Suprapubic skin (tissue), 4 donors: ENCODE measurements at regions not wholly inside any gene's neighbourhood (a gene's known extent, or its start where the extent isn't known, plus 50 kb on each side); places are given as distances from the start of the nearest gene placed in this dataset.

ENCODE experiments used
- DNase-seq, 2 donors: peaks; one replicate each; pipeline ENCODE4 v3.0.0-alpha.2; 2019; ENCODE audit warnings: low spot score in 2 of 2
- H3K27ac ChIP-seq: fragments of 200-600 bp; sonication (generic); one replicate; pipeline ENCODE4 v1.5.1; 2019
- H3K27me3 ChIP-seq: fragments of 200-600 bp; sonication (generic); one replicate; pipeline ENCODE4 v1.5.1; 2019
- H3K36me3 ChIP-seq: fragments of 200-600 bp; sonication (generic); one replicate; pipeline ENCODE4 v1.5.1; 2019
- H3K4me1 ChIP-seq: fragments of 200-600 bp; sonication (generic); one replicate; pipeline ENCODE4 v1.5.1; 2019
- H3K4me3 ChIP-seq: fragments of 200-600 bp; sonication (generic); one replicate; pipeline ENCODE4 v1.5.1; 2019; ENCODE audit warnings: mild to moderate bottlenecking
- H3K9me3 ChIP-seq: fragments of 200-600 bp; sonication (generic); one replicate; pipeline ENCODE4 v1.5.1; 2019
- EP300 ChIP-seq: sonication (generic); formaldehyde crosslinking; IDR thresholded peaks from one replicate; pipeline ENCODE4 v1.6.1; 2017; ENCODE audit warnings: antibody characterized with exemption
- POLR2A ChIP-seq, 2 donors: fragments of 450-650 bp; IDR thresholded peaks; one replicate each; pipeline ENCODE4 v1.6.1; 2017; ENCODE audit warnings: antibody characterized with exemption in 2 of 2, mild to moderate bottlenecking in 2 of 2, moderate library complexity in 2 of 2
- POLR2AphosphoS5 ChIP-seq, 3 donors: sonication (generic); formaldehyde crosslinking; IDR thresholded peaks; one replicate each; pipeline ENCODE4 v1.6.1; 2017; ENCODE audit warnings: antibody characterized with exemption in 3 of 3
- WGBS: methylation state at CpG from one replicate; pipeline ENCODE4 v1.1.5; 2018; 5-methylcytosine and 5-hydroxymethylcytosine counted together
- TF ChIP-seq, protein P1 (sequence below), 2 donors: fragments of 200-600 bp in 1 of 2; fragments of 450-650 bp in 1 of 2; sonication (generic) in 1 of 2; IDR thresholded peaks; one replicate each; pipeline ENCODE4 v1.5.1; 2016 to 2019; ENCODE audit warnings: antibody characterized with exemption in 2 of 2, mild to moderate bottlenecking in 1 of 2, moderate library complexity in 1 of 2

DNA sequence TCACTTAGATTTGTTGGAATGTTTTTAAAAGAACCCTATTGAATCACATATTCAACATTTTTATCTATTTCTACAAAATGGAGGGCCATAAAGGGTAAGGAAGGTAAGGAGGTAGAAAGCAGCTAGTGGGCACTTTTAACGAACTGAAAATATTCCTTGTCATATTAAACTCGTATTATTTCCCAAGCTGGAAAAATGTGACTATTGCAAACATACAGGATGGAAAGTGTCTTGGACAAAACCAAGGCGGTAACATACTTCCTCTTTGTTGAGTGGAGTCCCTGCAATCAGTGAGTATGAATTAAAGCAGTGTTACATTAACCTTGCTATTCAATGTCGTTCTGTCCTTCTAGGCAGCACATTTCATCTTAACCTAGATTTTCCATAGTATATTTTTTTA lies 165.6 kb downstream of the RCN1 start:
- Histone ChIP-seq H3K9me3 (no peaks in the 10 kb centered on the region), H3K36me3 (no peaks in the 10 kb centered on the region), H3K4me1 (no peaks in the 10 kb centered on the region), H3K4me3 (no peak overlapping the region), H3K27me3 (no peaks in the 10 kb centered on the region), H3K27ac (no peak overlapping the region)
- DNase-seq: no peak
- no peak for TF ChIP-seq POLR2A (IDR thresholded peaks at IDR 0.05)
- TF ChIP-seq, protein P1, sequence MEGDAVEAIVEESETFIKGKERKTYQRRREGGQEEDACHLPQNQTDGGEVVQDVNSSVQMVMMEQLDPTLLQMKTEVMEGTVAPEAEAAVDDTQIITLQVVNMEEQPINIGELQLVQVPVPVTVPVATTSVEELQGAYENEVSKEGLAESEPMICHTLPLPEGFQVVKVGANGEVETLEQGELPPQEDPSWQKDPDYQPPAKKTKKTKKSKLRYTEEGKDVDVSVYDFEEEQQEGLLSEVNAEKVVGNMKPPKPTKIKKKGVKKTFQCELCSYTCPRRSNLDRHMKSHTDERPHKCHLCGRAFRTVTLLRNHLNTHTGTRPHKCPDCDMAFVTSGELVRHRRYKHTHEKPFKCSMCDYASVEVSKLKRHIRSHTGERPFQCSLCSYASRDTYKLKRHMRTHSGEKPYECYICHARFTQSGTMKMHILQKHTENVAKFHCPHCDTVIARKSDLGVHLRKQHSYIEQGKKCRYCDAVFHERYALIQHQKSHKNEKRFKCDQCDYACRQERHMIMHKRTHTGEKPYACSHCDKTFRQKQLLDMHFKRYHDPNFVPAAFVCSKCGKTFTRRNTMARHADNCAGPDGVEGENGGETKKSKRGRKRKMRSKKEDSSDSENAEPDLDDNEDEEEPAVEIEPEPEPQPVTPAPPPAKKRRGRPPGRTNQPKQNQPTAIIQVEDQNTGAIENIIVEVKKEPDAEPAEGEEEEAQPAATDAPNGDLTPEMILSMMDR (IDR thresholded peaks at IDR 0.05): no peak
- WGBS: 75% methylated on average over 4 of the region's 4 CpGs

DNA sequence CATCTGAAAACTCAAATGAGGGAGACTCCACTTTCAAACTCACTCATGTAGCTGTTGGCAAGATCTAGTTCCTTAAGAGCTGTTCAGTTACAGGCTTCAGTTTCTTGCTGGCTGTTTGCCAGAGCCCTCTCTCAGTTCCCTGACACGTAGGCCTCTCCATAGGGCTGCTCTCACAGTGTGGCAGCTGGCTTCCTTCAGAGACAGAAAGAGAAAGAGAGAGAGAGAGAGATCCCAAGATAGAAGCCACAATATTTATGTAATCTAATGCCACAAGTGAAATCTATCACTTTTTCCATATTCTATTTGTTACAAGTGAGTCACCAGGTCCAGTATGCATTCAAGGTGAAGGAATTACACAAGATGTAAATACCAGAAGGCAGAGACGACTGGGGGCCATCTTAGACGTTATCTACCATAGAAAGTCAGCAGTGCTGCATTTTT lies 168.8 kb downstream of the RCN1 start:
- H3K27me3 ChIP-seq: no peaks in the 10 kb centered on the region
- TF ChIP-seq POLR2A (IDR thresholded peaks at IDR 0.05) (no peak), POLR2AphosphoS5 (IDR thresholded peaks at IDR 0.05) (no peak), EP300 (no peak)
- TF ChIP-seq, protein P1 (IDR thresholded peaks at IDR 0.05): no peak
- no peaks in the 10 kb centered on the region for H3K4me1 ChIP-seq
- no peak overlapping the region for H3K4me3 ChIP-seq
- H3K27ac ChIP-seq: no peak overlapping the region
- 55% methylated on average over 3 of the region's 3 CpGs for WGBS
- DNase-seq: no peak
- no peaks in the 10 kb centered on the region for H3K9me3 ChIP-seq
- no peaks in the 10 kb centered on the region for H3K36me3 ChIP-seq

DNA sequence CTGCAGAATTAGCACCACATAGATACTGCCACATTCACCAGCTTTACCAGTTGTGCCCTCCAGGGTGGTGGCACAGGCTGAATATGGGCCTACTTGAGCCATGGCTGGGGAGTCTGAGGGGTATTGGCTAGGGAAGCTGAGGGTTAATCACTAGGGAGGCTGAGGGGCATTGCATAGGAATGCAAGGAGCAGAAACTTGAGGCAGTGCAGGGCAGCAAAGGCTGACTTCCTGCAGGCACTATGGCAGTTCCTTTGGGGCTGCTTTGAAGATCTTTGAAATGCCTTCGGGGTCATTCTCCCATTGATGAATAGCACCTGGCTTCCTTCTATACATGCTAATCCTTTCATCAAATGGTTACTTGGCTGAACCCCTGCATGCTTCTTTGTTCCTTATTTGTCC lies 171.5 kb downstream of the RCN1 start:
- 52% methylated on average over 1 of the region's 1 CpG for WGBS
- TF ChIP-seq, protein P1 (IDR thresholded peaks at IDR 0.05): no peak
- TF ChIP-seq EP300: no peak
- TF ChIP-seq POLR2AphosphoS5 (IDR thresholded peaks at IDR 0.05): no peak
- TF ChIP-seq POLR2A (IDR thresholded peaks at IDR 0.05): no peak
- H3K9me3 ChIP-seq: no peaks in the 10 kb centered on the region
- no peaks in the 10 kb centered on the region for H3K27me3 ChIP-seq
- H3K27ac ChIP-seq: no peak overlapping the region
- no peaks in the 10 kb centered on the region for H3K4me1 ChIP-seq
- no peak overlapping the region for H3K4me3 ChIP-seq
- DNase-seq: no peak
- H3K36me3 ChIP-seq: no peaks in the 10 kb centered on the region

DNA sequence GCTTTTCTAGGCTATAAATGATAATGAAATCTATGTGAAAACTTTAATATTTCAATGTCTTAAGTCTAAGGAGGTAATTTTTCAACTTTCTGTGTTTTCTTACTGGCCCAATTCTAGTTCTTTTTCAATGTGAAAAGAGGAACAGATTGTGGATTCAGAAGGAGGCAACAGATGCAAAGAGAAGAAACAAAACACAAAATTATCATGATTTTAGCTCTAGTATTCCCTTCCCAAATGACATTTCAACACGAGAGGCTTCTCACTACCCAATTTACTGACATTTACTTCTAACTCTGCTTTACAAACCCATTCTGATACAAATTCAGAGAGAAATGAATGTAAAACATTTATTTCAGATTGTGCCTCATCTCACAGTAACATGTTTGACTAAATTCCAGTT lies 169.4 kb downstream of the WT1 start:
- Histone ChIP-seq H3K27me3 (no peaks in the 10 kb centered on the region), H3K4me3 (no peak overlapping the region), H3K4me1 (no peaks in the 10 kb centered on the region), H3K36me3 (no peaks in the 10 kb centered on the region), H3K27ac (no peak overlapping the region), H3K9me3 (no peaks in the 10 kb centered on the region)
- TF ChIP-seq POLR2A (IDR thresholded peaks at IDR 0.05) (no peak), EP300 (no peak), POLR2AphosphoS5 (IDR thresholded peaks at IDR 0.05) (no peak)
- TF ChIP-seq, protein P1 (IDR thresholded peaks at IDR 0.05): no peak
- DNase-seq: no peak
- 53% methylated on average over 1 of the region's 1 CpG for WGBS

DNA sequence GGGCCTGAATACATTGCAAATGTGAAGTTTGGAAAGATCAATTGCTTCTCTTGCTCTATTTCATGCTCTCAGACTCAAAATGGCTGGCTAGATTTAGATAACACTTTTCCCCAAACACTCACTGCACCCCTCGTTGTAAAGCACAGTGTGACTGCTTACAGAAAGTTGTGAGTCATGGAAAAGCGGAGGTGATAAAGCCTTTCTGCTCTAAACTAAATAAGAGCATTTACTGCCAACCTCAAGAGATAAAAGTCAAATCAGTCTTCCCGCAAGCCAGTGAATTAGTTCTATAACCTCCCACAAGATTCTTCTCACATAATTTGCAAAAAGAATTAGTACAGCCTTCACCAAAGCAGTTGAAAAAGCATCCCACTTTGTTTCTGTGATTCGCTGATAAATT lies 168.7 kb downstream of the WT1 start:
- no peak for DNase-seq
- Histone ChIP-seq H3K27me3 (no peaks in the 10 kb centered on the region), H3K4me1 (no peaks in the 10 kb centered on the region), H3K4me3 (no peak overlapping the region), H3K9me3 (no peaks in the 10 kb centered on the region), H3K36me3 (no peaks in the 10 kb centered on the region), H3K27ac (no peak overlapping the region)
- TF ChIP-seq, protein P1 (IDR thresholded peaks at IDR 0.05): no peak
- TF ChIP-seq POLR2AphosphoS5 (IDR thresholded peaks at IDR 0.05) (no peak), POLR2A (IDR thresholded peaks at IDR 0.05) (no peak), EP300 (no peak)
- WGBS: 73% methylated on average over 4 of the region's 4 CpGs
